Erythroblast (primary cell): ENCODE measurements at regions not wholly inside any gene's neighbourhood (a gene's known extent, or its start where the extent isn't known, plus 50 kb on each side); places are given as distances from the start of the nearest gene placed in this dataset.

Experiments used
- GATA1 ChIP-seq: IDR thresholded peaks from 2 replicates; pipeline ENCODE4 v1.6.1; 2011; ENCODE audit warnings: low read depth, mild to moderate bottlenecking, control low read depth, low read length, moderate library complexity
- POLR2A ChIP-seq: IDR thresholded peaks from 2 replicates; pipeline ENCODE4 v1.6.1; 2011; ENCODE audit warnings: mild to moderate bottlenecking, low read length

GRCh38 chr1:209196140-209196539 lies 387.4 kb upstream of the CAMK1G start:
- no peak for TF ChIP-seq POLR2A
- no peak for TF ChIP-seq GATA1
